HEK293T (cell line): ENCODE measurements at regions not wholly inside any gene's neighbourhood (a gene's known extent, or its start where the extent isn't known, plus 50 kb on each side); places are given as distances from the start of the nearest gene placed in this dataset.

Experiments used
- CTCF ChIA-PET: fragments of 350-600 bp; formaldehyde crosslinking; extraction: SDS; loops from one replicate; lab custom pipeline; 2021; ENCODE audit warnings: antibody characterized with exemption, inconsistent platforms; lab: Yijun Ruan, JAX
- POLR2A ChIA-PET: fragments of 350-600 bp; formaldehyde crosslinking; extraction: SDS; loops from one replicate; lab custom pipeline; 2020; ENCODE audit warnings: antibody characterized with exemption, inconsistent platforms; lab: Yijun Ruan, JAX
- DNase-seq: peaks from one replicate; pipeline ENCODE4 v3.0.0; 2012; ENCODE audit warnings: mixed read lengths; ENCODE audit errors: extremely low spot score
- ARNT ChIP-seq: fragments of 450-650 bp; IDR thresholded peaks from 2 replicates; pipeline ENCODE4 v1.6.1; 2017; ENCODE audit warnings: mild to moderate bottlenecking
- BHLHE40 ChIP-seq: fragments of 450-650 bp; IDR thresholded peaks from 2 replicates; pipeline ENCODE4 v1.6.1; 2016; ENCODE audit warnings: mild to moderate bottlenecking, moderate library complexity, borderline replicate concordance
- CTBP1 ChIP-seq: fragments of 450-650 bp; IDR thresholded peaks from 2 replicates; pipeline ENCODE4 v1.6.1; 2016; ENCODE audit warnings: borderline replicate concordance
- ELF4 ChIP-seq: fragments of 450-650 bp; IDR thresholded peaks from 2 replicates; pipeline ENCODE4 v1.6.1; 2017; ENCODE audit warnings: antibody characterized with exemption
- FOXA1 ChIP-seq: fragments of 450-650 bp; IDR thresholded peaks from 2 replicates; pipeline ENCODE4 v1.6.1; 2016; ENCODE audit warnings: mild to moderate bottlenecking
- FOXK2 ChIP-seq: fragments of 450-650 bp; IDR thresholded peaks from 2 replicates; pipeline ENCODE4 v1.6.1; 2016; ENCODE audit warnings: mild to moderate bottlenecking
- FOXM1 ChIP-seq: fragments of 450-650 bp; IDR thresholded peaks from 2 replicates; pipeline ENCODE4 v1.6.1; 2017; ENCODE audit warnings: mild to moderate bottlenecking, borderline replicate concordance
- HDGF ChIP-seq: fragments of 450-650 bp; IDR thresholded peaks from 2 replicates; pipeline ENCODE4 v1.6.1; 2017; ENCODE audit warnings: antibody characterized with exemption, borderline replicate concordance
- L3MBTL2 ChIP-seq: fragments of 450-650 bp; conservative IDR thresholded peaks from 2 replicates; pipeline ENCODE4 v1.6.1; 2016; ENCODE audit warnings: mild to moderate bottlenecking
- LEF1 ChIP-seq: fragments of 450-650 bp; IDR thresholded peaks from 2 replicates; pipeline ENCODE4 v1.6.1; 2017; ENCODE audit warnings: mild to moderate bottlenecking, borderline replicate concordance
- NFRKB ChIP-seq: fragments of 450-650 bp; IDR thresholded peaks from 2 replicates; pipeline ENCODE4 v1.6.1; 2016; ENCODE audit warnings: mild to moderate bottlenecking, moderate library complexity
- SP1 ChIP-seq: fragments of 450-650 bp; IDR thresholded peaks from 2 replicates; pipeline ENCODE4 v1.6.1; 2017
- SUZ12 ChIP-seq: fragments of 450-650 bp; IDR thresholded peaks from 2 replicates; pipeline ENCODE4 v1.6.1; 2016; ENCODE audit warnings: mild to moderate bottlenecking
- TARDBP ChIP-seq: fragments of 450-650 bp; IDR thresholded peaks from 2 replicates; pipeline ENCODE4 v1.6.1; 2016
- ZNF384 ChIP-seq: fragments of 450-650 bp; IDR thresholded peaks from 2 replicates; pipeline ENCODE4 v1.6.1; 2016
- TF ChIP-seq, protein P1 (sequence below): fragments of 450-650 bp; IDR thresholded peaks from 2 replicates; pipeline ENCODE4 v1.6.1; 2016

DNA sequence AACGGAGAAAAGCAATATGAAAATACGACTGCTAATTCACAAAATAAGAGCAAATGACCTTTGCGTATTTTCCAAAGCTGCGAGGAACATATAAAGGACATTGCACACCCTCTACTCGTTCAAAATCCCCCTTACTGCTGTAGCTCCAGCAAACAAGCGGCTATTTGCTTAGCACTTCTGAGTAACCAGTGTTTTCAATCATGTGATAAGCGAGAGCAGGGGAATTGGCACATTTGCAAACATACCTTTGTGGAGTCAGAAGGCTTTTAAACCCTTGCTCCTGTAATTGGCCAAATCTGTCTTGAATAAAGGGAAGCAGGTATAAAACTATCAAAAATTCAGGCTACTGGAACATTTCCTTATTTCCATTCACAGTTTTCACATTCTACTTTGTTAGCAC, 610.2 kb downstream of the UBE2NL start:
- CTCF ChIA-PET, result no interaction called here
- DNase-seq, result no peak
- TF ChIP-seq SP1 (no peak), LEF1 (no peak), SUZ12 (no peak), ZNF384 (no peak), BHLHE40 (no peak), NFRKB (no peak), L3MBTL2 (no peak), ARNT (no peak), TARDBP (no peak), HDGF (no peak), FOXM1 (no peak)
- TF ChIP-seq, protein P1, sequence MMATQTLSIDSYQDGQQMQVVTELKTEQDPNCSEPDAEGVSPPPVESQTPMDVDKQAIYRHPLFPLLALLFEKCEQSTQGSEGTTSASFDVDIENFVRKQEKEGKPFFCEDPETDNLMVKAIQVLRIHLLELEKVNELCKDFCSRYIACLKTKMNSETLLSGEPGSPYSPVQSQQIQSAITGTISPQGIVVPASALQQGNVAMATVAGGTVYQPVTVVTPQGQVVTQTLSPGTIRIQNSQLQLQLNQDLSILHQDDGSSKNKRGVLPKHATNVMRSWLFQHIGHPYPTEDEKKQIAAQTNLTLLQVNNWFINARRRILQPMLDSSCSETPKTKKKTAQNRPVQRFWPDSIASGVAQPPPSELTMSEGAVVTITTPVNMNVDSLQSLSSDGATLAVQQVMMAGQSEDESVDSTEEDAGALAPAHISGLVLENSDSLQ, result no peak
- POLR2A ChIA-PET, result no interaction called here

DNA sequence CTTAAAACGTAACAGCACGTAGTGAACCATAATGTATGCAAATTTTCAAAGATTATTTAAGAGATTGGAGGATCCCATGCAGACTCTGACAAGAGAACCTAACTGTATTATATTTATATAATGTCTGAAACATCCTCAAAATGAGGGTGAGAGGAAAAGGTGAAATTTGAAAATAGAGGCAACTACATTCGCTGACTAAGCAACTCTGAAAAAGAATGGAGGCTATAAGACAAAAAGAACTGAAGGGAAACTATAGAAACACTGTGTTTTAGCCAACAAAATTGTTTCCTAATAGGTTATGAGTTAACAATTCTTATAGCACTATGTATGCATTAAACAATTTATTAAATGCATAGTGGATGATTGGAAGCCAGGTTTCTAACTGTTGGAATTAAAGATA, 648.0 kb downstream of the UBE2NL start:
- TF ChIP-seq FOXM1 (no peak), CTBP1 (no peak), TARDBP (no peak)
- POLR2A ChIA-PET, result no interaction called here
- CTCF ChIA-PET, result no interaction called here
- no peak for DNase-seq

DNA sequence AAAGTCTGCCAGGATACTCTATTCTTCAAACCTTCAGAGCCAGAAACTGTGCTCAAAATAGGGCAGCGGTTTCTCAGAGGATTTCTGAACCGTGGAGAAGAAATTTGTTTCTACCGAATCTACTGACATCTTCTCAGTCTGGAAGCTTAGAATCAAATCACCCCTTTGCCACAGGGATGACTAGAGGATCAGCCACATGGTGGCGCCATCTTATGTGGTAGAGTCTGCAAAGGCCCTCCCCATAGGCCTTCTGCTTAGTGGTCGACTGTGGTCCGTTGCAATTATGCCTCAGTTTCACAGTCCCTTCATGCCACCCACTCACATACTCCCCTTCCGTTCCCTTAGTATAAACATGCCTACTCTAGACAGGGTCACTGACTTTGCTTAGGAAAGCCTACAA, 680.7 kb upstream of the SPANXN1 start:
- ChIA-PET POLR2A (no interaction called here), CTCF (interaction anchor here (0.5 kb wide), 1 partner anchor 185 kb away, joined by 6 read pairs; no protein-coding TSS in a partner anchor)
- TF ChIP-seq SP1, result no peak
- peak; percentile 6 for DNase-seq

DNA sequence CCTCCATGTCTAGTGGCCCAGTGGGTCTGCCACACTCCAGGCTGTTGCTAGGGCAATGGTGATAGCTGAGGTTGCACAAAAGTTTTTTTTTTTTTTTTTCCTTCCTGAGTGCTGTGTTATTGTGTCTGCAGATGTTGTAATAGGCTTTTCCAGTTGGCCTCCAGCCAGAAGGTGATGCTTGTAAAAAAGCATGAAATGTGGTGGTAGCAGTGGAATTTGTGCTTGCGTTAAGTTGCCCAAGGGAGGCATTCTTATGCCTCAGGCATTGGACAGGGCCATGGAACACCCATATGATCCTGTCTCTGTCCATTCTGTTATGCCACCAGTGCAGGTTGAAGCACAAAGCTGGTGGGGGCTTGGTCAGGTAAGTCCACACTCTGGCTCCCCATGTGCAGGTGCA, 660.5 kb upstream of the SPANXN1 start:
- ChIA-PET POLR2A (no interaction called here), CTCF (no interaction called here)
- TF ChIP-seq NFRKB (no peak), L3MBTL2 (no peak), TARDBP (no peak), ELF4 (no peak), BHLHE40 (no peak), CTBP1 (no peak), FOXK2 (no peak), HDGF (no peak), ARNT (no peak), LEF1 (no peak), SP1 (no peak), SUZ12 (no peak), ZNF384 (no peak)
- TF ChIP-seq, protein P1, result no peak
- no peak for DNase-seq

DNA sequence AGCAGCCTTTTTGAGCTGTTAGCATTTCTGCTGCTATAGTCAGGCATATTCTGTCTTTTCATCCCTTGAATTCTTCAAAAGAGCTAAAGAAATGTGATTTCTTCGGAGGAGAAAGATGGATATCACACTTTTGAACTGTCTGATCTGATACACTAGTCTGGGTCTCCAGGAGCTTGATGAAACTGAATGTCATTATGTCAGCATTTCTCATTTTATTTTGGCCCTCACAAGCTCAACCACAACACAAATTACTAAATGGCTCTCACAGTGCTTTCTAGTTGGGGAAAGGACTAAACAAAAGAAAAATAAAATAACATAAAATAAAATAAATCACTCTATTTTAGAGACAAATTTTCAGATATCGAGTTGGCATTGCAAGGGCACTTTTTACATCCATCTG, 655.3 kb upstream of the SPANXN1 start:
- CTCF ChIA-PET, result no interaction called here
- POLR2A ChIA-PET, result no interaction called here
- TF ChIP-seq HDGF, result no peak
- no peak for TF ChIP-seq LEF1
- no peak for TF ChIP-seq SP1
- TF ChIP-seq, protein P1, result no peak
- no peak for TF ChIP-seq L3MBTL2
- no peak for TF ChIP-seq FOXK2
- TF ChIP-seq ARNT, result no peak
- no peak for TF ChIP-seq TARDBP
- TF ChIP-seq ZNF384, result no peak
- no peak for TF ChIP-seq NFRKB
- DNase-seq, result no peak

DNA sequence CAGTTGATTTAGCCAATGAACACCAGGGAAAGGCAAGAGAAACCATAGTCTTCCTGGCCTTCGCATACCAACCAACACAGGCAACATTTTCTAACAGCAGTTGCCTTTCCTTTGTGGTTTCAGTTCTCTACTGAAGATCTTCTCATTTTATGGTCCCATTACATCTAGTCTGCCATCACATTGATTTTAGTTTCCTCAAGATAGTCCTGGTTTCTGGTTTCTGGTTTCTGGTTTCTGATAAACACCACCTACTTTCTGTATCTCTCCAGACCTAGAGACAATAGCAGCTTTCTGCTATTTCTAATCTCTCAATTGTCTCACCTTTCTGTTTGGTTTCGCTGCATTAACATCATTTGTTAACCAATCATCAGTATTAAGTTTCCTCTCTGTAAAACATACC, 646.3 kb upstream of the SPANXN1 start:
- POLR2A ChIA-PET, result no interaction called here
- CTCF ChIA-PET, result no interaction called here
- TF ChIP-seq ARNT (no peak), NFRKB (no peak), L3MBTL2 (no peak), SP1 (no peak), ZNF384 (no peak), ELF4 (no peak)
- TF ChIP-seq, protein P1, result no peak
- no peak for DNase-seq

DNA sequence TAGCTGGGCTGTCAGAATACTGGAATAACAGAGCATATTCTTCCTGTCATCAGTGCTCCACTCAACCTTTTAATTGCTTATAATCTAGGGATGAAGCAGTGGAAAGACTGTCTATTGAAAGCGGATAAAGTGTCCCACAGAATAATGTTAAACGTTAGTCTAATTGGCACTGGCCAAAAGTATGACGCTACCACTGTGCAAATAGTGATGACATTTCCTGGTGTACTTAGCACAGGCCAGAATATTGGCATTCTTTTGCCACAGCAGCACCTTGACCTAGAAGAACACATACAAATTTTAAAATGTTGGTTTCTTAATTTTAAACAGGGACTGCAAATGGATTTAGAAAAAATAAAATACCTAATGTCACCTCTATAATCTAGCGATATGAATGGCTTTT, 635.2 kb upstream of the SPANXN1 start:
- ChIA-PET CTCF (no interaction called here), POLR2A (no interaction called here)
- TF ChIP-seq LEF1 (no peak), FOXK2 (no peak), ZNF384 (no peak), HDGF (no peak), SUZ12 (no peak), TARDBP (no peak), NFRKB (no peak), ARNT (no peak), BHLHE40 (no peak), ELF4 (no peak), FOXM1 (no peak), CTBP1 (no peak), SP1 (no peak), FOXA1 (no peak), L3MBTL2 (no peak)
- TF ChIP-seq, protein P1, result no peak
- DNase-seq, result no peak
